HFFc6 (cell line): ENCODE measurements at regions not wholly inside any gene's neighbourhood (a gene's known extent, or its start where the extent isn't known, plus 50 kb on each side); places are given as distances from the start of the nearest gene placed in this dataset.

ENCODE experiments used
- DNase-seq: peaks from one replicate; pipeline ENCODE4 v3.0.0-alpha.2; 2018
- H3K27ac Mint-ChIP-seq: 2 replicates; pipeline ENCODE4 v1.8.0; 2020; ENCODE audit warnings: mild to moderate bottlenecking, mixed read lengths
- H3K27me3 Mint-ChIP-seq: 2 replicates; pipeline ENCODE4 v1.8.0; 2021; ENCODE audit warnings: mild to moderate bottlenecking, moderate library complexity, mixed read lengths; ENCODE audit not compliant: insufficient read depth
- H3K36me3 Mint-ChIP-seq: 2 replicates; pipeline ENCODE4 v1.8.0; 2021; ENCODE audit warnings: low read depth, mixed read lengths
- H3K4me1 Mint-ChIP-seq: 2 replicates; pipeline ENCODE4 v1.8.0; 2020; ENCODE audit warnings: low read depth, mixed read lengths
- H3K4me3 Mint-ChIP-seq: 2 replicates; pipeline ENCODE4 v1.8.0; 2020; ENCODE audit warnings: mild to moderate bottlenecking, moderate library complexity, mixed read lengths
- H3K9me3 Mint-ChIP-seq: 2 replicates; pipeline ENCODE4 v1.8.0; 2020; ENCODE audit warnings: mild to moderate bottlenecking, mixed read lengths
- CTCF ChIP-seq: fragments of 200-600 bp; sonication (generic); IDR thresholded peaks from 2 replicates; pipeline ENCODE4 v1.5.0; 2021; ENCODE audit warnings: antibody characterized with exemption, mild to moderate bottlenecking

GRCh38 chr2:150168595-150169236, 318.8 kb downstream of the RND3 start:
- no peak for DNase-seq
- TF ChIP-seq CTCF: no peak
- peak overlapping the region; percentile 62 for H3K27ac Mint-ChIP-seq
- peaks cover 4% of the 10 kb centered on the region; the same call in 1 of the 2 replicates for H3K9me3 Mint-ChIP-seq
- H3K36me3 Mint-ChIP-seq: 0 out of 2 replicates have a peak, but pooled peaks cover 4% of the 10 kb centered on the region
- H3K27me3 Mint-ChIP-seq: no peaks in the 10 kb centered on the region; the same call in 1 of the 2 replicates
- peaks cover 37% of the 10 kb centered on the region for H3K4me1 Mint-ChIP-seq
- H3K4me3 Mint-ChIP-seq: no peak overlapping the region

- H3K36me3 Mint-ChIP-seq: 0 out of 2 replicates have a peak, but pooled peaks cover 4% of the 10 kb centered on the region
- peak; percentile 70 for DNase-seq
- no peak for TF ChIP-seq CTCF
- peak overlapping the region; percentile 53 for H3K27ac Mint-ChIP-seq
- H3K9me3 Mint-ChIP-seq: peaks cover 4% of the 10 kb centered on the region; the same call in 1 of the 2 replicates
- peaks cover 37% of the 10 kb centered on the region for H3K4me1 Mint-ChIP-seq
- no peaks in the 10 kb centered on the region; the same call in 1 of the 2 replicates for H3K27me3 Mint-ChIP-seq
- H3K4me3 Mint-ChIP-seq: no peak overlapping the region
These were observed 319.8 kb downstream of the RND3 start for GRCh38 chr2:150167711-150168110.

- Mint-ChIP-seq H3K36me3 (0 out of 2 replicates have a peak, but pooled peaks cover 4% of the 10 kb centered on the region), H3K4me1 (peaks cover 37% of the 10 kb centered on the region), H3K9me3 (peaks cover 4% of the 10 kb centered on the region; the same call in 1 of the 2 replicates), H3K27ac (no peak overlapping the region), H3K27me3 (no peaks in the 10 kb centered on the region; the same call in 1 of the 2 replicates), H3K4me3 (no peak overlapping the region)
- DNase-seq: no peak
- no peak for TF ChIP-seq CTCF
These were observed 321.0 kb downstream of the RND3 start for GRCh38 chr2:150166313-150167051.

- no peaks in the 10 kb centered on the region; the same call in 1 of the 2 replicates for H3K27me3 Mint-ChIP-seq
- DNase-seq: no peak
- H3K36me3 Mint-ChIP-seq: 0 out of 2 replicates have a peak, but pooled peaks cover 4% of the 10 kb centered on the region
- peaks cover 4% of the 10 kb centered on the region; the same call in 1 of the 2 replicates for H3K9me3 Mint-ChIP-seq
- no peak for TF ChIP-seq CTCF
- H3K4me1 Mint-ChIP-seq: peaks cover 37% of the 10 kb centered on the region
- no peak overlapping the region for H3K4me3 Mint-ChIP-seq
- no peak overlapping the region for H3K27ac Mint-ChIP-seq
These were observed 321.5 kb downstream of the RND3 start for GRCh38 chr2:150165988-150166312.

- Mint-ChIP-seq H3K4me1 (peaks cover 37% of the 10 kb centered on the region), H3K27ac (no peak overlapping the region), H3K4me3 (no peak overlapping the region), H3K9me3 (peaks cover under 1% of the 10 kb centered on the region; the same call in 1 of the 2 replicates), H3K27me3 (no peaks in the 10 kb centered on the region; the same call in 1 of the 2 replicates), H3K36me3 (no peaks in the 10 kb centered on the region)
- no peak for TF ChIP-seq CTCF
- DNase-seq: no peak
These were observed 322.0 kb downstream of the RND3 start for GRCh38 chr2:150165442-150165841.
